ENCODE measurements at regions not wholly inside any gene's neighbourhood (a gene's known extent, or its start where the extent isn't known, plus 50 kb on each side); places are given as distances from the start of the nearest gene placed in this dataset.

DNA sequence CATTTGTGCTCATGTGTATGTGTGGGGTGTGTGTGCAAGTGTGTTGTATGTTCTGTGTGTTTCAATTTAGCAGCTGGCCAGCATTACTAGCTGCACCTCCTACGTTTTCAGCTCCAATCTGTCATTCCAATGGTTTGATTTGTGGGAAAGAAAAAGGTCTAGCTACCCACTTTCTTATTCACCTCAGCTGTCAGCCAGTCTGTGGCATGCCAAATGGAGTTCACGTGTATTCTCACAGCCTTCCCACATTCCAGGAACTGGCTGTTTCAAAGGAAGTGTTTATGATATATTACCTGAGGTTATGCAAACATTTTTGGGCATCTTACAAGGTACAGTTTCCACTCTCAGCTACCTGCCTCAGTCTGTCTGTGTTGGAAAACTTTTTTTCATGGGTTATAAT lies 220.2 kb upstream of the CPNE8 start:
- no peak for DNase-seq (ENCODE audit: low read depth)

- DNase-seq (ENCODE audit: low read depth), result no peak
These were observed 219.4 kb upstream of the CPNE8 start for GRCh38 chr12:39124768-39125167.

DNA sequence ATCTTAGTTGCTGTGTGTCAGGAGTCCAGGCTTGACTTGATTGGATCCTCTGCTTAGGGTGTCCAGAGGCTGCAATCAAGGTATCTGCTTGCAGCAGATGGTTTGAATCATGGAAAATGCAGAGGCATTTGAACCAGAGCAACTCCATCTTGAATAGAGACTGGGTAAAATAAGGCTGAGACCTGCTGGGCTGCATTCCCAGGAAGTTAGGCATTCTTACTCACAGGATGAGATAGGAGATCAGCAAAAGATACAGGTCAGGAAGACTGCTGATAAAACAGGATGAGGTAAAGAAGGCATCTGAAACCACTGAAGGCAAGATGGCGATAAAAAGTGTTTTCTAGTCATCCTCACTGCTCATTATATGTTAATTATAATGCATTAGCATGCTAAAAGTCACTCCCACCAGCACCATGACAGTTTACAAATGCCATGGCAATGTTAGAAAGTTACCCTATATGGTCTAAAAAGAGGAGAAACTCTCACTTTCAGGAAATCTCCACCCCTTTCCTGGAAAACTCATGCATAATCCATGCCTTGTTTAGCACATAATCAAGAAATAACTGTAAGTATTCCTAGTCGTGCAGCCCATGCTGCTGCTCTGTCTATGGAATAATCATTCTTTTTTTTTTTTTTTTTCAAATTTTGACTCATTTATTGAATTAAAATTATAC lies 218.3 kb upstream of the CPNE8 start:
- peak; percentile 6 for DNase-seq (ENCODE audit: low read depth)

GRCh38 chr12:39122562-39123204 lies 217.3 kb upstream of the CPNE8 start:
- no peak for DNase-seq (ENCODE audit: low read depth)

GRCh38 chr12:39116861-39117260 lies 211.5 kb upstream of the CPNE8 start:
- no peak for DNase-seq (ENCODE audit: low read depth)

DNA sequence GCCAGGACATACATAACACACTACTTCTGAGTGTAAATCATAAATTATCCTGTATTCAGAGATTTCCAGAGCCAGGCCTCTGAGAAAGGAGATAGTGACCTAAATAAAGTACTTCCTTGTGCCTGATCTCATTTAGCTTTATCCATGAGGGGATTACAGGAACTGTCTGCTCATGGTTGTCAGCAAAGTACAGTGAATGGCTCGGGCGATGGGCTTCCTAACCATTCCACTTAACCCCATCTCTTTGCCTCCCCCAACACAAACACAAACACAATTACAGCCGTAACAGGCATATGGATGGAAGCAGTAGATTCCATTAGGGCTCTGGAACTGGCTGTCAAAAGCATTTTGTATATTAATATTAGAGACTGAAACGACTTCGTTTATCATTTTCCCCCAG lies 206.7 kb upstream of the CPNE8 start:
- no peak for DNase-seq (ENCODE audit: low read depth)

DNA sequence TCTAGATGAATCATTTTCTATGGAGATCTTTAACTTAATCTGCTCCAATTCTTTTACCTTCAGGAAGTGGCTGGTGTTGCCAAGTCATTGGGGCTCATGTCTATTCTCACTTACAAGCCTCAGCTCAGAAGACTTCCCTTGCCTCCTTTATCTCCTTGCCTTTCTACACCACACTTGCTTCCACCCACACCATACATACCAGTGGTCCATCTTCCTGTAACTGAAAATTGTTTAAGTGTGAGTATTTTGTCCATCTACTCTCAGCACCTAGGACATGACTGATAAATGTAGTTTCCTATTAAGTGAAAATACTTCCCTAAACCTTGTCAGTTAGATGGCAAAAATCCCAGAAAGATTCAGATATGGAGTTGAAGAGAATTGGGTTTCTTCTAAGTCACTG lies 199.7 kb upstream of the CPNE8 start:
- no peak for DNase-seq (ENCODE audit: low read depth)

DNA sequence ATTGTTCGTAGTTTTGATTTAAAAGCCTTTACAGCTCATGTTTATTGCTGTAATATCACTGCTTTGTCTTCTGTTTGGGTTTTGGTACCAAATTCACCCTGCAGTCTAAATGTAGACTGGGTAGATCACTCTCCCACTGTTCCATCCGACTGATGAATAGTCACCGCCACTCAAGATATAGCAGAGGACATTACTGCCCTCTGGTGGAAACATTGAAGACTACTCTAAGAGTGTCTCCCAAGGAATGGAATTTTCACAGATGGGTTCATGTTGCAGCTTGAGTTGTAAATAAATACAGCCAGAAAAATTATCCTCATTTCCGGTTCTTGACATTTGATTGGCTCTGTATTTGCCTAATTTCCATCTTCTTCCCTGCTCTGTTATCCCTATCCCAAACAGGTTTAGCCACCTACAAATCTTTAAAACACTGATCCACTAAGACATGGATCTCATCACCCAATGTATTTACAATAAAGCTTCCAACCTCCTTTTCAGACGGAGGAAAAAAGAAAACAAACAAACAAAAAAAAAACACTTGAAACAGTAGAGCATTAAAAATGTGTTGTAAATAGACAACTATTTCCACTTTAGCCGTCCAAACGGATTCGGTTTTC lies 198.3 kb upstream of the CPNE8 start:
- DNase-seq (ENCODE audit: low read depth), result peak; percentile 59

DNA sequence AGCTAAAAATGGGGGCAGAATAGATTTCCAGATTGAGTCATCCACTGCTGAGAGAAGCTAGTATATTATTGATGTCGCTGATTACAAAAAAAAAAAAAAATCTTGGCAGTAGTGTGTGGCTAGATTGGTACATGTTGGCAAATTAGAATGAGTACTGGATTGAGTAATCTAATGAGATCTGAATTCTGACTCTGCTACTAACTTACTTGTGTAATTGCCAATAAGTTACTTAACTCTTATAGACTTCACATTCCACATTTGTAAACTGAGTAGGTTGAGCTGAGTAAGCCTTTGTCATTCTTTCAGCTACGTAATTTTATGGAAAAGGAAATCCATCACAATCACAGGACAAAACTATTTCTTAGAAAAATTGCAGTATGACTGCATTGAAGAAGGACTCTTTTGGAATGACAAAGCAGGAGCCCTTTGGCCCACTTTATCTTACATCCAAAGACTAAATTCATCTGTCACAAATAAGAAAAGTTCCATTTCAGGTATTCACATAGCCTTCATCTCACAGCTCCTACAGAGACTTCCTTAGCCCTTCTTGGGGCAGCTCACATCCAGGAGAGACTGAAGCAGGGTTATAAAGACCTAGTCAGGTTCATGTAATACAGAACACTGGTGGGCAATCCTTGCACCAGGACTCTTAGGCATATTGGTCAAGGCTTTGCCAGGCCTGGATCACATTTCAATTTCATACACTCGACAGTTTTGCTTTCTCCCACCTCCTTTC lies 197.3 kb upstream of the CPNE8 start:
- DNase-seq (ENCODE audit: low read depth), result no peak

DNA sequence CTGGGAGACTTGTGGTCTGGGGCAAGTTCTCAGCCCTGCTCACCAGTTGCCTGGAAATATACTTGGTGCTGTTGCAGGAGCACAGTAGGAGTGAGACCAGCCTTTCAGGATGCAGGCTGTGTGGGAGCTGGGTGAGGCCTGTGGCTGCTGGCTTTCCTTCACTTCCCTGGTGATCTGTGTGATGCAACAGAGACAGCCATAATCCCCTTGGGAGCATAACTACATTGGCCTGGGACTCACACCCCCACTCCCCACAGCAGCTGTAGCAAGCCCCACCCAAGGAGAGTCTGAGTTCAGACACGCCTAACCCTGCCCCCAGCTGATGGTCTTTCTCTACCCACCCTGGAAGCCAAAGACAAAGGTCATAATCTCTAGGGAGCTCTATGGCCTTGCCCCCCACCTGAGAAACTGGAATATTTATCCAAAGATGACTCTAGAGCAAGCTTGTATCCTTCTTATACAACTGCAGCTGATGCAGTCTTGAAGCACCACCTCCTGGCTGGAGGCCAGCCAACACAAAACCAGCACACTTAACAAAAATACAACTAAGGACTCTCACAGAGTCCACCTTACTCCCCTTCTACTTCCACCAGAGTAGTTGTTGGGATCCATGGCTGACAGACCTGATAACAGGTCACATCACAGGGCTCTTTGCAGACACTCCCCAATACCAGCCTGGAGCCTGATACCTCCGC lies 190.4 kb upstream of the CPNE8 start:
- DNase-seq (ENCODE audit: low read depth), result no peak

- DNase-seq (ENCODE audit: low read depth), result no peak
These were observed 176.5 kb upstream of the CPNE8 start for GRCh38 chr12:39081910-39082309.

DNA sequence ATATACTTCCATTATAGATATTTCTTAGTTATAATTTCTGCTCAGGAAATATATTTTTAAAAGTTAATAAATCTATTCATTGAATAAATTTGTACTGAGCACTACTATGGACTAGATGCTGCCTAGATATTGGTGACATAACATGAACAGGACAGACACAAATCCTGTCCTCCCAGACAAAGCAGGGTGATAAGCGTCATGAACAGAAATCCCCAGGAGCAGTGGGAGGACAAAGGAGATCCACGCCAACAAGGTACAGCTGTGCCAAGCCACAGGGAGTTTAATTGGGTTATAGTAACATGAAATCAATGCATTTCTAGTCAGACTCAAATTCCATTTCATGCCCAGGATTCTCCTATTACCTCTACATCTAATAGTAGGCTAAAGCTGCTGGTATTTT lies 171.8 kb upstream of the CPNE8 start:
- no peak for DNase-seq (ENCODE audit: low read depth)

DNA sequence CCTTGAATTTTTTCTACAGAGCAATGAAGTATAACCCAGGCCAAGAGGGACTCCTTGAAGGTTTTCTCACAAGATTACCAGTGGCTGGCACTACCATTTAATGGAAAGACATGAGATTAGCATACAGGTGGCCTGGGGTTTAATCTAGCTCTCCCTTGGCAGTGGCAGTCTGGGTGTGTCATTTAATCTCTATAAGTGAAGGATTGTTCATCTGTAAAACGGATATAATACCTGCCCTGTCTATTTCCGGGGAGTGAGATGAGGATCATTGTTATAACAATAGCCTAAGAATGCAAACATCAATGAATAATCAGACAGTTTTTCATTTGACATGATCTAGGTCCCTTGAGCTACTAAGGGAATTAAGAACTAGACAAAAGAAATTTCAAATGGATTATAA lies 168.7 kb upstream of the CPNE8 start:
- DNase-seq (ENCODE audit: low read depth), result no peak

- DNase-seq (ENCODE audit: low read depth), result no peak
These were observed 167.3 kb upstream of the CPNE8 start for GRCh38 chr12:39072658-39073057.

DNA sequence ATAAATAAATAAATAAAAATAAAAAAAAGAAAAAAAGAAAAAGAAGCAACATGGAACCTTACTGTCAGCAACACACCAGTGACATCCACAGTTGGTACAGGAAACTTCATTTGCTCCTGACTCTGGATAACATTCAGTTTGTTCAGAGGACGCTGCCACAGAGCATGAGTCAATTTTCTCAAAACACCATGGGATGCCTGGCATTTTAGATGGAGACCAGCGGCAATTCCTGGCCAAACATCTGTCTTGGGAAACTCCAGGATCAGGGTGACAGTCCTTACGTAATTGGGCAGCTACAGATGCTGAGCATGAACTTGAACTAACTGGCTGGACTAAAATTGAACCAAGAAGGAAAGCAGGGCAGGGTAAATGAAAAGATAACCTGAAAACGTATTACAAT lies 166.2 kb upstream of the CPNE8 start:
- DNase-seq (ENCODE audit: low read depth), result no peak

GRCh38 chr12:39070775-39071174 lies 165.4 kb upstream of the CPNE8 start:
- no peak for DNase-seq (ENCODE audit: low read depth)

- DNase-seq (ENCODE audit: low read depth), result no peak
These were observed 160.1 kb upstream of the CPNE8 start for GRCh38 chr12:39065455-39065854.

- no peak for DNase-seq (ENCODE audit: low read depth)
These were observed 159.3 kb upstream of the CPNE8 start for GRCh38 chr12:39064708-39065107.

DNA sequence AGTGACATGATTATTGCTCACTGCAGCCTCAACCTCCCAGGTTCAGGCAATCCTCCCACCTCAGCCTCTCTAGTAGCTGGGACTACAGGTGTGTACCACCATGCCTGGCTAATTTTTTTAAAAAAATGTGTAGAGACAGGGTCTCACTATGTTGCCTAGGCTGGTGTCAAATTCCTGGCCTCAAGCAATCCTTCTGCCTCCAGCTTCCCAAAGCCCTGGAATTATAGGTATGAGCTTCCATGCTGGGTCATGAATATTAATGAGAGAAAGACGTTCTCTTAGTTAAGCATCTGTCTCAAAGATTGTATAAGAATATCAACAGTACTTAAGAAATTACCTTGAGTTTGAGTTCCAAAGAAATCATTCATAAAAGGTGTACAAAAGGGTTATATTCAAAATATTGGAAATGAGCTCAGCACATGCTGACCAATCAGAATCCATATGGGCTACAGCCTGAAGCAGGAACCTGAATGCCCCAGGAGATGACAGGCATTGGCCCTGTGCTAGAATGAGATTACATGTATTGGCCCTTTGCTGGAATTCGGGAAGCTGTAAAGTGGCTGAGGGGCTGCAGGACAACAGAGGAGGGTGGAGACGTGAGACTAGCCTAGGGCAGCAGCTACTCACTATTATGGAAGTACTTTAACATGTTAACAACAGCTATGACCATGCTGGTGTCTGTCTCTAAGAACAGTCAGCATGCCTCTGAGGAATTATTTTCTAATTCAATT lies 157.0 kb upstream of the CPNE8 start:
- DNase-seq (ENCODE audit: low read depth), result no peak

- DNase-seq (ENCODE audit: low read depth), result no peak
These were observed 156.2 kb upstream of the CPNE8 start for GRCh38 chr12:39061576-39061975.

- DNase-seq (ENCODE audit: low read depth), result no peak
These were observed 143.0 kb upstream of the CPNE8 start for GRCh38 chr12:39048395-39048794.

All from RPMI7951 (cell line).